HG02678 (cell line): ENCODE measurements at regions not wholly inside any gene's neighbourhood (a gene's known extent, or its start where the extent isn't known, plus 50 kb on each side); places are given as distances from the start of the nearest gene placed in this dataset.

Experiments
- ATAC-seq: cut with Tn5 transposase; IDR thresholded peaks from one replicate; pipeline ENCODE4 v1.9.1; 2021; ENCODE audit warnings: mild to moderate bottlenecking, moderate library complexity; ENCODE audit not compliant: unreplicated experiment

- no peak for ATAC-seq
Observed at GRCh38 chr2:81238462-81238861, 933.9 kb upstream of the LRRTM1 start.

- ATAC-seq, result no peak
Observed at GRCh38 chr2:81235601-81236000, 931.0 kb upstream of the LRRTM1 start.

DNA sequence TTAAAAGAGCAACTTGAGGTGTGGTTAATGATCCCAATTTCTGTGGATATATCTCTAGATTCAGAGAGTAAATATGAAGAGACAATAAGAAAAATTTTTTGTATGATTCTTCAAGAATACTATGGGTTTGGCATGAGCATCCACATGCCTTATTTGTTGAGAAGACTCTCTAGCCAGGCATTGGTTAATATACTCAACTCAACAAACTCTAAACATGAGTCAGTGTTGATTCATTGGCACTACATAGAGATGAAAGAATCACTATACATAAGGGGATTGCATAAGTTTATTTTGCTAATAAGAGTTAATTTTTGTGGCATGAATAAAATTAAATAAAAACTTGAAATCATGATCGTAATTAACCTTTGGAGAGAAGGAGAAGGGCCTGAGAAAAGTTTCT lies 930.2 kb upstream of the LRRTM1 start:
- no peak for ATAC-seq

- ATAC-seq, result no peak
Observed at GRCh38 chr2:81225756-81226155, 921.2 kb upstream of the LRRTM1 start.

DNA sequence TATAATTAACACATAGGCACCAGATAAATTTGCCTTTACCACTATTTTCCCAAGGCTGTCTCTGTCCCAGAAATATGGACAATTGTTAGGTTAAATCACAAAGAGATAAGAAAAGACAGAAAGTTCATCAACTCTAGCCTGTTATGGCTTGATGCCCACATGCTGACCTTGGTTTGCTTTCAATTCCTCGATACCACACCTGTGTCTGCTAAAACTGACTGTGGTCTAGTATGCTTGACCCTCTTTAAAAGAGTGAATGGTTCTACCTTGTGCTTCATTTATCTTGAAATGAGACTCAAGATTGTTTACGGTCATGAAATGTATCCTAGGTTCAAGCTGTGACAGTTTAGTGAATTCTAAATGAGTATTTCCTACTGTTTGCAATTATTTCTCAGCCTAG lies 909.0 kb upstream of the LRRTM1 start:
- no peak for ATAC-seq

GRCh38 chr2:81206216-81206615 lies 901.7 kb upstream of the LRRTM1 start:
- no peak for ATAC-seq

DNA sequence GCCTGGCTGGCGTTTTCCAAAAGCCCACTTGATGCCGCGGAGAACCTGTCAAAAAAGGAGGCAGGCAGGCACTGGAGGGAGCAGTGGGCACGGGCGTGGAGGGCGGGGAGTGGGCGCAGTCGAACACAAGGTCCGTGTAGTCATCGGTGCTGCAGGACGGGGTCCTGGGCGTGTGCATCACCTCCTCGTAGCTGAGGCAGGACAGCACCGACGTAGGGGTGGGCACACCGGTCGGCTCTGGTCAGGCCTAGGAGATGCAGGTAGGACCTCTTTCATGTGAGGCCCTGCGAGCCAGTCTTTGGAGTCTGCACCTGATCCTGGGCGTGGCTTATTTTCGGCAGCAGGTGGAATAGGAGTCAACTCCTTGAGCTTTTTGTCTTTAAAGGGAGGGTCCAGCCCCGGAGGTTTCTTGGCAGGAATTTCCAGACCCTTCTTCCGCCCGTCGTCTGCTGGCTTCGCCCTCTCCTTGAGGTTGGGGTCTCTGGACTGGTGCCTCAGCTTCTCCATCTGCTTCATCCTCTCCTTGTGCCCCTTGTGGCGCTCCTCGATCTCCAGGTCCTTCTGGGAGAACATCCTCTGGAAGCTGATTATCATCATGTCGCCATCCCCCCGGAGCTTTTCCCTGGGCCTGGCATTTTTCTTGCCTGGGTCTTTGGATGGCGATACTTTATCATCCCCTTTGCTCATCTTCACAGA lies 892.5 kb upstream of the LRRTM1 start:
- ATAC-seq, result no peak

GRCh38 chr2:81196383-81196851 lies 891.9 kb upstream of the LRRTM1 start:
- no peak for ATAC-seq

DNA sequence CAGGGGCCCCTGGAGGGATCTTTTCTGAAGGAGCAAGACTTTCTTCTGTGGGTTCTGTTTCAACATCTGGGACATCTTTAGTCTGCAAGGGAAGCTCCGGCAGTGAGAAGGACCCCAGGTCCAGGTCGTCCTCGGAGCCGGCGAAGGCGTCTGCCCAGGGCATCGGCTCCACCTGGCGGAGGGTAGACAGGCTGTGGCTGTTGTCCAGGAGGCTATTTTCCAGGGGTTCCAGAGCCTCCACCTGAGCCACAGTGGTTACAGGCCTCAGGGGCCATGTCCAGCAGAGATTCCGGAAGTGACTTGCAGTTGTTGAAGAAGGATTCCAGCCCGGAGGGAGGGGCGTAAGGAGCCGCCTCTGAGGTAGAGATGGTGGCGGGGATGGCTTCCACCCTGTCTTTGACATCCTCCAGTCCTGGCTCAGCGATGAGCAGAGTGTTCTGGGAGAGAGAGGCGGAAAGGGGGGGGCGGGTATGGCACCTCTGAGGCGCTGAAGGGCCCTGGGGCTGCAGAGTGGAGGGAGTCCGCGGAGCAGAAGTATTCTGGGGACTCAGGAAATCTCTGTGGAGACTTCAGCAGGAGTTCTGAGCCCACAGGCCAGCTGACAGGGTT lies 891.3 kb upstream of the LRRTM1 start:
- ATAC-seq, result no peak

- ATAC-seq, result no peak
Observed at GRCh38 chr2:81195017-81195773, 890.6 kb upstream of the LRRTM1 start.

DNA sequence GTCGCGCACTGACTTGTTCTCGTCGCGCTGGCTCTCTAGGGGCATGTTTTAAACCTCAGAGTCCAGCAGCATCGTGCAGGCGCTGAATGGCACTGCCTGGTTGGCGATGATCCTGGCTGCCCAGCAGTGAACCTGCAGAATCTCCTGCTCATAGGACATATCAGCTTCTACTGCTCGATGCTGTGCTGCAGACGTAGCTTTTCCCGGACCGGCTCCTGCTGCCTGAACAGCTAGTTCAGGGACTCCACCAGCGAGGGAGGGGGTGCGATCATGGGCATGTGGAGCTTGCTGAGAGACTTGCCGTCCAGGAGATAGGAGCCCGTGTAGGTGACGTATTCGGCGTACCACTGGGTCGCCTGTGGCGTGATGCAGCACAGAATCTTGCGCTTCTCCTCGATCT lies 890.0 kb upstream of the LRRTM1 start:
- ATAC-seq, result no peak

- ATAC-seq, result no peak
Observed at GRCh38 chr2:81194176-81194575, 889.6 kb upstream of the LRRTM1 start.

- ATAC-seq, result no peak
Observed at GRCh38 chr2:81181845-81182244, 877.3 kb upstream of the LRRTM1 start.

DNA sequence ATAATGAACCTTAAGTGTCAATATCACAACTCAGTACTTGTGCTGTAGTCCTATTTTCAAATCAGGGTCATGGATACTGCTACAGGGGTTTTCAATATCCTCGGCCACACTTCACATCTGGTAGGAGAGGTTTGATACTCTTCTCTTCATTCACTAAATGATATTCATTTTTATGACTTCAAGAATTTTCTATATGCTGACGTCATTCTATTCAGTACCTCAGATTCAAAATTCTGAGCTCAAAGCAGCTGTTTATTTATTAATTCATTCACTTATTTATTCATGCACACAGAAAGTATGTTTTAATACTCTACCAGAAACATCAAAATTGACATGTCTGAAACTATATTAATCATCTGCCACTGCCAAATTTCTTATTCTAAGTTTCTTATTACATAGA lies 866.9 kb upstream of the LRRTM1 start:
- no peak for ATAC-seq

DNA sequence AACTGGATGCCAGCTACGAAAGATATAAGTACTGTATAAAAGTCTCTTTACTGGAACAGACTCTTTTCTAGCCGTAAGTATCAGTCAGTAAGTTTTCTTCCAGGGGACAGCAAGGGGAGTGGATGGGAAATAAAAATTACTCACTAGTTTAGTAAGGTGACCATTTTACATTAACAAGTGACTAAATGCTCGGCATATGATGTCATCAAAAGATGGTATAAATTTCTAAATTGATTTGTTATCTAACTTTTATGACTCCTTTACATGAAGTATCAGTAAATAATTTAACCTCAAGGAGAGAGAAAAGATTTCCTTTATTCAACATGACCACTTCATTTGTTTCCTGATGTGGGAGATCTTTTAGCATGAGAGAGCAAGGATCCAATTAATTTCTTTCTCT lies 859.0 kb upstream of the LRRTM1 start:
- ATAC-seq, result no peak

DNA sequence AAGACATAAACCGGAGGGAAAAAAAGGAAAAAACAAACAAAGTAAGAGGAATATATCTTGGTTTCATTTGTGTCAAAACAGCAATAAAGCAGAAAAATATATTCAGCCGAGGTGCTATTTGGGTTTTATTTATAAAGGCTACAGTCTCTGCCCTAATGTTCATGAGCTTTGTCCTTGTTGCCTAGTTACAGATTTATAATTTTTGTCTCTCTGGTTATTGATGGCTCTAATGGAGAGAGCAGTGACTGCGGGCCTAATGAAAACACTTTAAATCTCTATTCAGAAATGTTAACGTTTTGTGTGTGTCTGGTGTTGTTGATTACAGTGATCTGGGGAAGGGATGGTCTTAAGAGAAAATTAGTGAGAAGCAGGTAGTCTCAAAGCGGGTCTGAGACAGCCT lies 854.0 kb upstream of the LRRTM1 start:
- no peak for ATAC-seq

- no peak for ATAC-seq
Observed at GRCh38 chr2:81148323-81148722, 843.8 kb upstream of the LRRTM1 start.

GRCh38 chr2:81136296-81136695 lies 831.7 kb upstream of the LRRTM1 start:
- no peak for ATAC-seq

DNA sequence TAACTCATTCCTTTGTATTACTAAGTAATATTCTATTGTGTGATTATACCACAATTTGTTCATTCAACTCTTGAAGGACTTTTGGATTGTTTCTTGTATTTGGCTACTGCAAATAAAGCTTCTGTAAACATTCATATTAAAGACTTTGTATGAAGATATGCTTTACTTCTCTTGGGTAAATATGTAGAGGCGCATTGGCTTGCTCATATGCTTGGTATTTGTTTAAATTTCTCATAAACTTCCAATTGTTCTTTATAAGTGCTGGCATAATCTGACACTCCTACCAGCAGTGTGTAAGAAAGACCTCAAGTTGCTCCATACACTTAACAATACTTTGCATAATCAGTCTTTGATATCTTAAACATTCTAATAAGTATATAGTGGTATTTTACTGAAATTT lies 792.8 kb upstream of the LRRTM1 start:
- ATAC-seq, result no peak

GRCh38 chr2:81093031-81093430 lies 788.5 kb upstream of the LRRTM1 start:
- no peak for ATAC-seq

- ATAC-seq, result no peak
Observed at GRCh38 chr2:81087646-81088045, 783.1 kb upstream of the LRRTM1 start.

GRCh38 chr2:81084101-81084500 lies 779.5 kb upstream of the LRRTM1 start:
- ATAC-seq, result no peak
